Naive thymus-derived CD4-positive, alpha-beta T cell (primary cell): ENCODE measurements at regions not wholly inside any gene's neighbourhood (a gene's known extent, or its start where the extent isn't known, plus 50 kb on each side); places are given as distances from the start of the nearest gene placed in this dataset.

Experiments
- ATAC-seq: fragments of 150-1000 bp; cut with Tn5 transposase; 2 replicates; pipeline ENCODE4 v1.10.0; 2021; ENCODE audit warnings: mild to moderate bottlenecking, moderate library complexity
- CTCF ChIA-PET: fragments of 350-600 bp; sonication (Branson Sonifier 250); formaldehyde crosslinking; loops from one replicate; lab custom pipeline; 2021; ENCODE audit warnings: antibody characterized with exemption; lab: Charles Lee
- POLR2A ChIA-PET: fragments of 350-600 bp; sonication (Branson Sonifier 250); formaldehyde crosslinking; loops from one replicate; lab custom pipeline; 2021; ENCODE audit warnings: antibody characterized with exemption, inconsistent platforms; lab: Charles Lee
- DNase-seq, 9 donors: peaks; one replicate each; pipeline versions ENCODE4 v3.0.0 to v3.0.0-alpha.2; 2020 to 2022; ENCODE audit warnings: mixed read lengths in 1 of 9
- H3K27ac ChIP-seq: one replicate; pipeline ENCODE4 v1.7.0; 2013; ENCODE audit warnings: mild to moderate bottlenecking, low read depth, low read length, moderate library complexity
- H3K27me3 ChIP-seq, 2 donors: one replicate each; pipeline ENCODE4 v1.7.0; 2013; ENCODE audit warnings: low read length in 2 of 2, mild to moderate bottlenecking in 2 of 2, moderate library complexity in 2 of 2; ENCODE audit not compliant: control insufficient read depth in 2 of 2, insufficient read depth in 2 of 2
- H3K36me3 ChIP-seq, 3 experiments: 1 replicate in 2 of 3; 2 replicates in 1 of 3; pipeline ENCODE4 v1.7.0; 2013; ENCODE audit warnings: low read length in 3 of 3, mild to moderate bottlenecking in 3 of 3, moderate library complexity in 1 of 3; ENCODE audit not compliant: insufficient read depth in 3 of 3, control insufficient read depth in 2 of 3
- H3K4me1 ChIP-seq, 2 donors: one replicate each; pipeline ENCODE4 v1.7.0; 2013; ENCODE audit warnings: low read length in 2 of 2, mild to moderate bottlenecking in 2 of 2, moderate library complexity in 1 of 2; ENCODE audit not compliant: control insufficient read depth in 2 of 2, insufficient read depth in 2 of 2
- H3K4me3 ChIP-seq: 2 replicates; pipeline ENCODE4 v1.7.0; 2013; ENCODE audit warnings: mild to moderate bottlenecking, low read length
- H3K9me3 ChIP-seq, 3 experiments: 1 replicate in 2 of 3; 2 replicates in 1 of 3; pipeline ENCODE4 v1.7.0; 2013; ENCODE audit warnings: low read length in 3 of 3; ENCODE audit not compliant: control insufficient read depth in 2 of 3
- H3K27ac Mint-ChIP-seq, 9 donors: one replicate each; pipeline ENCODE4 v1.8.0; 2020 to 2022; ENCODE audit warnings: mixed read lengths in 9 of 9, mild to moderate bottlenecking in 8 of 9, moderate library complexity in 5 of 9, inconsistent platforms in 2 of 9
- H3K27me3 Mint-ChIP-seq, 5 donors: one replicate each; pipeline ENCODE4 v1.8.0; 2021 to 2022; ENCODE audit warnings: mixed read lengths in 5 of 5, mild to moderate bottlenecking in 1 of 5
- H3K36me3 Mint-ChIP-seq, 5 donors: one replicate each; pipeline ENCODE4 v1.8.0; 2020 to 2022; ENCODE audit warnings: mixed read lengths in 5 of 5, mild to moderate bottlenecking in 3 of 5, inconsistent platforms in 1 of 5
- H3K4me1 Mint-ChIP-seq, 7 donors: one replicate each; pipeline ENCODE4 v1.8.0; 2020 to 2022; ENCODE audit warnings: mixed read lengths in 7 of 7, mild to moderate bottlenecking in 3 of 7, inconsistent platforms in 1 of 7
- H3K4me3 Mint-ChIP-seq, 10 donors: one replicate each; pipeline ENCODE4 v1.8.0; 2020 to 2022; ENCODE audit warnings: mild to moderate bottlenecking in 10 of 10, mixed read lengths in 10 of 10, moderate library complexity in 6 of 10, inconsistent platforms in 2 of 10
- H3K9me3 Mint-ChIP-seq, 11 donors: one replicate each; pipeline ENCODE4 v1.8.0; 2020 to 2022; ENCODE audit warnings: mixed read lengths in 11 of 11, mild to moderate bottlenecking in 4 of 11, inconsistent platforms in 1 of 11, moderate library complexity in 1 of 11
- intact Hi-C, 2 donors: fragments of 100-400 bp; cut with micrococcal nuclease; formaldehyde crosslinking; loops; one replicate each; pipeline ENCODE4 v1.15.1; 2023

- no peak overlapping the region for H3K27ac Mint-ChIP-seq
- ATAC-seq, result no peak
- no peak overlapping the region for H3K4me3 Mint-ChIP-seq
- H3K4me1 Mint-ChIP-seq, result no peaks in the 10 kb centered on the region
- DNase-seq, result no peak
- Histone ChIP-seq H3K27me3 (no peaks in the 10 kb centered on the region), H3K4me3 (no peak overlapping the region), H3K27ac (no peak overlapping the region), H3K36me3 (no peaks in the 10 kb centered on the region), H3K9me3 (peaks cover 0 to 6% (median 0%) of the 10 kb centered on the region in 3 experiments), H3K4me1 (no peaks in the 10 kb centered on the region)
- no peaks in the 10 kb centered on the region for H3K27me3 Mint-ChIP-seq
- intact Hi-C loops, result no loop called here
- no peaks in the 10 kb centered on the region for H3K36me3 Mint-ChIP-seq
- CTCF ChIA-PET, result no interaction called here
- POLR2A ChIA-PET, result no interaction called here
- peaks cover 9 to 59% (median 17%) of the 10 kb centered on the region in 11 donors for H3K9me3 Mint-ChIP-seq
Observed at GRCh38 chr3:78242724-78243123, 1202.8 kb downstream of the ROBO2 start.

GRCh38 chr3:78244136-78244535 is 1204.2 kb downstream of the ROBO2 start:
- POLR2A ChIA-PET, result no interaction called here
- H3K4me1 ChIP-seq, result no peaks in the 10 kb centered on the region
- H3K27ac ChIP-seq, result no peak overlapping the region
- Mint-ChIP-seq H3K27ac (no peak overlapping the region), H3K36me3 (no peaks in the 10 kb centered on the region), H3K9me3 (peaks cover 9 to 50% (median 11%) of the 10 kb centered on the region in 11 donors), H3K4me1 (no peaks in the 10 kb centered on the region), H3K27me3 (no peaks in the 10 kb centered on the region), H3K4me3 (no peak overlapping the region)
- DNase-seq (no peak), ATAC-seq (no peak)
- H3K36me3 ChIP-seq, result no peaks in the 10 kb centered on the region
- H3K27me3 ChIP-seq, result no peaks in the 10 kb centered on the region
- intact Hi-C loops, result no loop called here
- no peak overlapping the region for H3K4me3 ChIP-seq
- CTCF ChIA-PET, result no interaction called here
- peaks cover 0 to 6% (median 0%) of the 10 kb centered on the region in 3 experiments for H3K9me3 ChIP-seq

- Histone ChIP-seq H3K4me3 (no peak overlapping the region), H3K27ac (no peak overlapping the region), H3K4me1 (no peaks in the 10 kb centered on the region), H3K27me3 (no peaks in the 10 kb centered on the region), H3K9me3 (peaks cover 0 to 6% (median 0%) of the 10 kb centered on the region in 3 experiments), H3K36me3 (no peaks in the 10 kb centered on the region)
- DNase-seq (no peak), ATAC-seq (no peak)
- Mint-ChIP-seq H3K36me3 (no peaks in the 10 kb centered on the region), H3K4me3 (no peak overlapping the region), H3K27ac (no peak overlapping the region), H3K4me1 (no peaks in the 10 kb centered on the region), H3K9me3 (peaks cover 2 to 24% (median 9%) of the 10 kb centered on the region in 11 donors), H3K27me3 (no peaks in the 10 kb centered on the region)
- POLR2A ChIA-PET, result no interaction called here
- intact Hi-C loops, result no loop called here
- CTCF ChIA-PET, result no interaction called here
Observed at GRCh38 chr3:78249294-78249693, 1209.4 kb downstream of the ROBO2 start.

- Mint-ChIP-seq H3K4me3 (no peak overlapping the region), H3K9me3 (peaks cover 0 to 20% (median 7%) of the 10 kb centered on the region in 11 donors), H3K27me3 (no peaks in the 10 kb centered on the region), H3K4me1 (no peaks in the 10 kb centered on the region), H3K36me3 (no peaks in the 10 kb centered on the region), H3K27ac (no peak overlapping the region)
- H3K4me3 ChIP-seq, result no peak overlapping the region
- H3K36me3 ChIP-seq, result no peaks in the 10 kb centered on the region
- DNase-seq (no peak), ATAC-seq (no peak)
- CTCF ChIA-PET, result no interaction called here
- H3K27me3 ChIP-seq, result no peaks in the 10 kb centered on the region
- intact Hi-C loops, result no loop called here
- no peak overlapping the region for H3K27ac ChIP-seq
- H3K9me3 ChIP-seq, result no peaks in the 10 kb centered on the region
- H3K4me1 ChIP-seq, result no peaks in the 10 kb centered on the region
- POLR2A ChIA-PET, result no interaction called here
Observed at GRCh38 chr3:78253860-78254259, 1214.0 kb downstream of the ROBO2 start.

- CTCF ChIA-PET, result no interaction called here
Observed at GRCh38 chr3:78255403-78255802, 1215.5 kb downstream of the ROBO2 start.

GRCh38 chr3:78256123-78256522 is 1216.2 kb downstream of the ROBO2 start:
- CTCF ChIA-PET, result no interaction called here
- Histone ChIP-seq H3K27ac (no peak overlapping the region), H3K9me3 (no peaks in the 10 kb centered on the region), H3K27me3 (no peaks in the 10 kb centered on the region), H3K36me3 (no peaks in the 10 kb centered on the region), H3K4me3 (no peak overlapping the region), H3K4me1 (no peaks in the 10 kb centered on the region)
- no peak overlapping the region for H3K27ac Mint-ChIP-seq
- ATAC-seq (no peak), DNase-seq (no peak)
- H3K9me3 Mint-ChIP-seq, result peaks cover 0 to 29% (median 5%) of the 10 kb centered on the region in 11 donors
- intact Hi-C loops, result no loop called here
- POLR2A ChIA-PET, result no interaction called here
- H3K4me1 Mint-ChIP-seq, result no peaks in the 10 kb centered on the region
- H3K36me3 Mint-ChIP-seq, result no peaks in the 10 kb centered on the region
- H3K27me3 Mint-ChIP-seq, result no peaks in the 10 kb centered on the region
- H3K4me3 Mint-ChIP-seq, result no peak overlapping the region

More at GRCh38 chr3:78255403-78255802, 1215.5 kb downstream of the ROBO2 start:
- Histone ChIP-seq H3K4me1 (no peaks in the 10 kb centered on the region), H3K27me3 (no peaks in the 10 kb centered on the region), H3K9me3 (no peaks in the 10 kb centered on the region), H3K27ac (no peak overlapping the region), H3K4me3 (no peak overlapping the region), H3K36me3 (no peaks in the 10 kb centered on the region)
- DNase-seq (no peak), ATAC-seq (no peak)
- H3K4me3 Mint-ChIP-seq, result no peak overlapping the region
- H3K36me3 Mint-ChIP-seq, result no peaks in the 10 kb centered on the region
- H3K27ac Mint-ChIP-seq, result no peak overlapping the region
- POLR2A ChIA-PET, result no interaction called here
- peaks cover 0 to 22% (median 6%) of the 10 kb centered on the region in 11 donors for H3K9me3 Mint-ChIP-seq
- H3K27me3 Mint-ChIP-seq, result no peaks in the 10 kb centered on the region
- intact Hi-C loops, result no loop called here
- H3K4me1 Mint-ChIP-seq, result no peaks in the 10 kb centered on the region

- CTCF ChIA-PET, result no interaction called here
- Histone ChIP-seq H3K27ac (no peak overlapping the region), H3K27me3 (no peaks in the 10 kb centered on the region), H3K4me1 (no peaks in the 10 kb centered on the region), H3K4me3 (no peak overlapping the region), H3K36me3 (no peaks in the 10 kb centered on the region), H3K9me3 (no peaks in the 10 kb centered on the region)
- POLR2A ChIA-PET, result no interaction called here
- no peaks in the 10 kb centered on the region for H3K36me3 Mint-ChIP-seq
- H3K4me3 Mint-ChIP-seq, result no peak overlapping the region
- no peaks in the 10 kb centered on the region for H3K27me3 Mint-ChIP-seq
- intact Hi-C loops, result no loop called here
- H3K27ac Mint-ChIP-seq, result no peak overlapping the region
- ATAC-seq, result no peak
- no peak for DNase-seq
- H3K9me3 Mint-ChIP-seq, result peaks cover 0 to 32% (median 5%) of the 10 kb centered on the region in 11 donors
- H3K4me1 Mint-ChIP-seq, result no peaks in the 10 kb centered on the region
Observed at GRCh38 chr3:78257951-78258530, 1218.1 kb downstream of the ROBO2 start.
